Spinal cord (tissue), 9 donors: ENCODE measurements at regions not wholly inside any gene's neighbourhood (a gene's known extent, or its start where the extent isn't known, plus 50 kb on each side); places are given as distances from the start of the nearest gene placed in this dataset.
"Not testable (repeated sequence)": the region's sequence is repeated elsewhere in the genome, so short reads cannot be mapped to it uniquely, and the experiment has no call there.

Experiments used
- DNase-seq, 6 donors: peaks; one replicate each; pipeline versions ENCODE4 v3.0.0 to v3.0.0-alpha.2; 2013 to 2015; ENCODE audit warnings: low spot score in 6 of 6, low read depth in 4 of 6
- H3K27ac ChIP-seq: one replicate; pipeline ENCODE4 v1.5.1; 2013; ENCODE audit warnings: low read depth, low read length, control low read depth
- H3K27me3 ChIP-seq: one replicate; pipeline ENCODE4 v1.6.1; 2013; ENCODE audit warnings: low read length; ENCODE audit not compliant: control insufficient read depth, insufficient read depth
- H3K36me3 ChIP-seq: one replicate; pipeline ENCODE4 v1.6.1; 2013; ENCODE audit warnings: low read length; ENCODE audit not compliant: control insufficient read depth, insufficient read depth
- H3K4me1 ChIP-seq: one replicate; pipeline ENCODE4 v1.6.1; 2013; ENCODE audit warnings: low read length; ENCODE audit not compliant: control insufficient read depth, insufficient read depth
- H3K4me3 ChIP-seq: one replicate; pipeline ENCODE4 v1.5.1; 2013; ENCODE audit warnings: low read depth, low read length, control low read depth
- H3K9me3 ChIP-seq: one replicate; pipeline ENCODE4 v1.6.1; 2013; ENCODE audit warnings: low read length; ENCODE audit not compliant: control insufficient read depth, insufficient read depth
- WGBS: methylation state at CpG from one replicate; pipeline ENCODE4 v1.1.5; 2013; ENCODE audit warnings: missing lambda C conversion rate; ENCODE audit not compliant: insufficient coverage; 5-methylcytosine and 5-hydroxymethylcytosine counted together
- donor health status: healthy.

- Histone ChIP-seq H3K27ac (no peak overlapping the region), H3K36me3 (peaks cover 4% of the 10 kb centered on the region), H3K4me1 (no peaks in the 10 kb centered on the region), H3K4me3 (no peak overlapping the region), H3K9me3 (no peaks in the 10 kb centered on the region), H3K27me3 (no peaks in the 10 kb centered on the region)
- WGBS: no CpG with 5 or more reads among the region's 1 CpG
- DNase-seq: no peak
These were observed 104.0 kb downstream of the TANC2 start for GRCh38 chr17:63070031-63070430.

- Histone ChIP-seq H3K27ac (no peak overlapping the region), H3K9me3 (no peaks in the 10 kb centered on the region), H3K4me3 (no peak overlapping the region), H3K36me3 (no peaks in the 10 kb centered on the region), H3K4me1 (no peaks in the 10 kb centered on the region), H3K27me3 (no peaks in the 10 kb centered on the region)
- WGBS: no CpG with 5 or more reads among the region's 2 CpGs
- no peak for DNase-seq
These were observed 105.8 kb downstream of the TANC2 start for GRCh38 chr17:63071797-63072196.

- no peak overlapping the region for H3K27ac ChIP-seq
- no CpG with 5 or more reads among the region's 1 CpG for WGBS
- H3K4me1 ChIP-seq: no peaks in the 10 kb centered on the region
- no peaks in the 10 kb centered on the region for H3K27me3 ChIP-seq
- H3K36me3 ChIP-seq: no peaks in the 10 kb centered on the region
- H3K9me3 ChIP-seq: no peaks in the 10 kb centered on the region
- no peak overlapping the region for H3K4me3 ChIP-seq
- DNase-seq: no peak
These were observed 109.9 kb downstream of the TANC2 start for GRCh38 chr17:63075969-63076368.

GRCh38 chr17:63078707-63079106 lies 112.7 kb downstream of the TANC2 start:
- Histone ChIP-seq H3K9me3 (no peaks in the 10 kb centered on the region), H3K4me1 (no peaks in the 10 kb centered on the region), H3K4me3 (no peak overlapping the region), H3K27me3 (no peaks in the 10 kb centered on the region), H3K27ac (no peak overlapping the region), H3K36me3 (no peaks in the 10 kb centered on the region)
- 90% methylated on average over 2 of the region's 3 CpGs for WGBS
- DNase-seq: no peak

- WGBS: no CpG with 5 or more reads among the region's 2 CpGs
- Histone ChIP-seq H3K9me3 (no peaks in the 10 kb centered on the region), H3K27ac (no peak overlapping the region), H3K4me3 (no peak overlapping the region), H3K27me3 (no peaks in the 10 kb centered on the region), H3K36me3 (no peaks in the 10 kb centered on the region), H3K4me1 (no peaks in the 10 kb centered on the region)
- DNase-seq: peak in 4 of 6 donors; percentile 6 to 44 (median 20)
These were observed 116.3 kb downstream of the TANC2 start for GRCh38 chr17:63082273-63082861.

GRCh38 chr17:63082952-63083351 lies 116.9 kb downstream of the TANC2 start:
- Histone ChIP-seq H3K9me3 (no peaks in the 10 kb centered on the region), H3K4me3 (no peak overlapping the region), H3K27me3 (no peaks in the 10 kb centered on the region), H3K36me3 (no peaks in the 10 kb centered on the region), H3K27ac (no peak overlapping the region), H3K4me1 (no peaks in the 10 kb centered on the region)
- no peak for DNase-seq
- WGBS: 100% methylated on average over 1 of the region's 1 CpG

- WGBS: 67% methylated on average over 5 of the region's 9 CpGs
- no peak overlapping the region for H3K4me3 ChIP-seq
- no peaks in the 10 kb centered on the region for H3K9me3 ChIP-seq
- DNase-seq: no peak
- H3K27ac ChIP-seq: no peak overlapping the region
- no peaks in the 10 kb centered on the region for H3K27me3 ChIP-seq
- no peaks in the 10 kb centered on the region for H3K4me1 ChIP-seq
- H3K36me3 ChIP-seq: no peaks in the 10 kb centered on the region
These were observed 120.6 kb downstream of the TANC2 start for GRCh38 chr17:63086483-63087185.

GRCh38 chr17:63090358-63091114 lies 124.5 kb downstream of the TANC2 start:
- H3K27ac ChIP-seq, H3K4me3 ChIP-seq, H3K36me3 ChIP-seq, H3K27me3 ChIP-seq, H3K4me1 ChIP-seq, DNase-seq, H3K9me3 ChIP-seq: not testable (repeated sequence)
- no CpG with 5 or more reads among the region's 7 CpGs for WGBS

GRCh38 chr17:63091909-63092308 lies 125.9 kb downstream of the TANC2 start:
- not testable (repeated sequence) for H3K36me3 ChIP-seq, H3K4me1 ChIP-seq, H3K4me3 ChIP-seq

GRCh38 chr17:63094631-63095030 lies 128.6 kb downstream of the TANC2 start:
- Histone ChIP-seq H3K36me3 (no peaks in the 10 kb centered on the region), H3K27me3 (no peaks in the 10 kb centered on the region), H3K4me3 (no peak overlapping the region), H3K4me1 (no peaks in the 10 kb centered on the region), H3K9me3 (peaks cover 2% of the 10 kb centered on the region), H3K27ac (no peak overlapping the region)
- DNase-seq: no peak
- no CpG with 5 or more reads among the region's 3 CpGs for WGBS

More at GRCh38 chr17:63091909-63092308, 125.9 kb downstream of the TANC2 start:
- not testable (repeated sequence) for DNase-seq, H3K27me3 ChIP-seq, H3K9me3 ChIP-seq, H3K27ac ChIP-seq
